ENCODE measurements at regions not wholly inside any gene's neighbourhood (a gene's known extent, or its start where the extent isn't known, plus 50 kb on each side); places are given as distances from the start of the nearest gene placed in this dataset.
"Not testable (repeated sequence)": the region's sequence is repeated elsewhere in the genome, so short reads cannot be mapped to it uniquely, and the experiment has no call there.

- no peak for DNase-seq
Observed at GRCh38 chrX:9349572-9350494, 115.0 kb upstream of the TBL1X start.

DNA sequence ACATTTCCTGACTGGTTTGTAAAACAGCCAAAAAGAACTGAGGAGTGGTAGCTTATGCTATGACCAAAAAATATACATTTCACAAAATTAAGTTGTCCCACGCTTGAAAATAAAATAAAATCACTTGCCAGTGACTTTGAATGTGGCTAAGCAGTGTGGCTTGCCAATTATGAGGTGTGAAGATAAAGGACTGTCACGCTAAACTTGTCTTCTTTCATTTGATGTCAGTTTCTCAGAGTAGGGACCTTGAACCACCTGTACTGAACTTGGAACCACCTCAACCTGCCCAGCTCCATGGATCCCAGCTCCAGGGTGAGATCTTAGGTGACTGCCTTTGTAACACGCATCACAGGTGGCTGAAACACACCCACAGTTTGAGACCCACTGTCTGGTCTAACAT is 113.7 kb upstream of the TBL1X start:
- DNase-seq, result no peak

DNA sequence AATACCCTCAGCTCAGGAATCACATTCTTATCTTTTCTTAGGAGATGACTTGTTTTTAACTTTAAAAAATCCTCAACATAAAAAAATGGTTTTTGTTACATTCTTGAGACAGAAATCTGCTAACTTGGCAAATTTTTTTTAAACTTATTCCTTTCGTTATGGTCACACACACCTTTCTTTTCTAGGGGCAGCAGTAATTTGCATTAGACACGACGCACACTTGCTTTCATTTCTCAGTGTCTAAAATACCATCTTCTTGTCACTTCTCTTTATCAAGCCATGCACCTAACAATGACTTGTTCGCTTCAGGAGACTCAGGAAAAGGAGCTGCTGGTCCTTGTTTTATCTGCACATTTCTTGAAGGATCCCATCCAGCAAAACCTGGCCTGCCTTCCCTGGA is 112.6 kb upstream of the TBL1X start:
- DNase-seq, result no peak

GRCh38 chrX:9352694-9353411 is 112.0 kb upstream of the TBL1X start:
- DNase-seq, result no peak

- no peak for DNase-seq
Observed at GRCh38 chrX:9354918-9355317, 109.9 kb upstream of the TBL1X start.

DNA sequence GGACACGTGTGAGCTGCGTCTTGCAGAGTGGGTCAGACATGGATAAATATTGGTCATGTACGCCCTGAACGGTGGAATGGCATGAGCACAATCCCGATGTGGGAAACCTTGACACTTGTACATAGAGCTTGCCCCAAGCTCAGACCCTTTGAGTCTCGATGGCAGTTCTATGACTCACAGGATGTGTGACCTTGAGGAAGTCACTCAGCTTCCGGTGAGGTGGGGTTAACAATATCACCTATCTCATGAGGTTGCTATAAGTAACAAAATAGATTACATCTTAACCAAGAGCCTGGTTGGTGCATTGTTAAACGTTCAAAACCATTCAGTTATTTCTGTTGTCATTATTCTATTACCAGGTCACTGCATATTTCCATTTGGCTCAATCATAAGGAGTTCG is 109.1 kb upstream of the TBL1X start:
- DNase-seq, result no peak

DNA sequence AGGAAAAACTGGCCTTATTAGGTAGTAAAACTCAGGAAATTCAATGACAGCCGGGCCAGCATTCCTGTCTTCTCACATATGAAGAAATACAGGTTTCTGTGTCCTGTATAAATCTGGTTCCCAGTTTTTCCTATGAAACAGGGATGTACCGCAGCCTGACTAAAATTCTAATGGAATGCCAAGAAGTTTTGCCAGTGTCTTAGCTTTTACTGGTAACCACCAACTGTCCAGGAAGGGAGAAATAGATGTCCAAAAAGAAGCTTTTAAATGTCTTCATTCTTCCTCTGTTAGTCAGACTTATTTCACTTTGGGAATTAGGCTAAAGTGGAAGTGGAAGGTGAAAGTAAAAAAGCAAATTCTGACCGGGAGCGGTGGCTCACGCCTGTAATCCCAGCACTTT is 108.0 kb upstream of the TBL1X start:
- no peak for DNase-seq

DNA sequence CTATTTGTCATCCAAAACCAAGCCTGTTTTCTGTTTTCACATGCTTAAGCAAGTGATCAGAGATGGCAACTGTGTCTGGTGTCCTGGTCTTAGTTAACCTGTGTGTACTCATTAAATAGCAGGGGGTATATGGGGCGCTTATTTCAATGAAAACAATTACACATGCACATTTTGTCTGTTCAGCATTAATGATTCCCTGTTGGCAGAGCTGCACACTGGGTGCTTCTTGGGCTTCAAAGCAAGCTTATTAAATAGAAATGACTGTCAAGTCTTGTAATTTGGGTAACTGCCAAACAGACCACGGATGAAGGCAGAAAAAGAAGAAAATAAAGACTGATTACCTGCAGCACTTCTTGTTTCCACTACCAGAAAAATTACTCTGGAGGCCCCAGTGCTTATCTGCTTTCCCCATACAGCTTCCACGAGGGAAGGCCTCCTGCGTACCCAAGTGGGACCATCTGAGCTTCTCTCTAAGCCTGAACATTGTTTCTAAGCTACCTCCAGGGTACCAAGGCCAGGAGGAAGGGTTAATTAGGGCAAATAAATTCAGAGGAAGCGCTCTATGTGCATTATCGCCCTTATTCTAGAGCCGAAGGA is 107.2 kb upstream of the TBL1X start:
- DNase-seq, result no peak

- DNase-seq, result no peak
Observed at GRCh38 chrX:9362363-9362928, 102.4 kb upstream of the TBL1X start.

- DNase-seq, result no peak
Observed at GRCh38 chrX:9367421-9367820, 97.4 kb upstream of the TBL1X start.

GRCh38 chrX:9368262-9368661 is 96.6 kb upstream of the TBL1X start:
- DNase-seq, result no peak

DNA sequence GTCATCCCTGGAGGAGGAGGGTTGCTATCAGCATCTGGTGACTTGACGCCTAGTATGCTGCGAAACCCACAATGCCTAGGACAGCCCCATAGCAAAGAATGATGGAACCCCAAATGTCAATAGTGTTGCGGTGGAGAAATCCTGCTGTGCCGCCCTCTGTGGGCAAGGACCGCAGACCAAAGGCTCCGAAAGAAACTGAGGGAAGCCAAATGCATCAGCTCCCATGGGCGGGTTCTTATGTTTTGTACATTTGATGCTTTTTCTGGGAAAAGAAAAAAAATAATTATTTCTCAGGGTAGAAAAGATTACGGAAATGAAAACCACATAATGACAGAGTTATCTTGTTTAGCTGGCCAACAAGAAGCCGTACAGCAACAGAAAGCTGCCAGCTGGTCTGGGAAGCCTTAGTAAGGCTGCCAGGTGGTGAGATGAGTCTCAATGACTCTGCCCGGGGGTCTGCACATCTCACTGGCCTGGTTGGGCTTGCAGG is 95.0 kb upstream of the TBL1X start:
- no peak for DNase-seq

DNA sequence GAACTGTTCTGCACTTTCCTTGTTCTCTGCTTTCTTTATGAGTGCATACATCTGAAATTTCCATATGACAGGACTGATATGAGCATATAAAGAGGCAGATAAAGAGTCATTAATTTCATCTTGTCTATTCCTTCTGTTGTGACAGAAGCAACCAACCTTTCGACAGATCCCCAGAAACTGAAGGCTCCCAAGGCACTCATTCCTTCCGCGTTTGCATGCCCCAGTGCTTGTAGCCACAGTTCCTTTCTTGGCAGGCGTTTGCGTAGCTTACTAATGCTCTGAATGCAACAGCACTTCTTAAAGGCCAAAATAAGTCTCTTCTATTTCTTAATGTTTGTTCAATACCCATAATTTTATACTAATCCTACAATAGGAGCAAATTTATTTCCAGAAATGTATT is 94.0 kb upstream of the TBL1X start:
- DNase-seq, result no peak

GRCh38 chrX:9372866-9373265 is 92.0 kb upstream of the TBL1X start:
- no peak for DNase-seq

GRCh38 chrX:9373789-9374188 is 91.1 kb upstream of the TBL1X start:
- no peak for DNase-seq

DNA sequence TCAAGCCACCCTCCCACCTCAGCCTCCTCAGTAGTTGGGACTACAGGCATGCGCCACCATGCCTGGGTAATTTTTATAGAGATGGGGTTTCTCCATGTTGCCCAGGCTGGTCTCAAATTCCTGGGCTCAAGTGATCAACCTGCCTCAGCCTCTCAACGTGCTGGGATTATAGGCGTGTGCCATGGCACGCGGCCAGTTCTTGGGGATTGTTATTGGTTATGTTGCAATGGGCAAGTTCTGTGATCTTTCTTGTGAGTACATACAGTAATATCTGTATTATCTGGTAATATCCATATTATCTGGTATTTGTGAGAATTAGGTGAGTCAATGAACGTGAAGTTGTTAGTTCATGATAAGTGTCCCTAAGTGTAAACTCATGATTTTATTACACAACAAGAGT is 90.3 kb upstream of the TBL1X start:
- no peak for DNase-seq

DNA sequence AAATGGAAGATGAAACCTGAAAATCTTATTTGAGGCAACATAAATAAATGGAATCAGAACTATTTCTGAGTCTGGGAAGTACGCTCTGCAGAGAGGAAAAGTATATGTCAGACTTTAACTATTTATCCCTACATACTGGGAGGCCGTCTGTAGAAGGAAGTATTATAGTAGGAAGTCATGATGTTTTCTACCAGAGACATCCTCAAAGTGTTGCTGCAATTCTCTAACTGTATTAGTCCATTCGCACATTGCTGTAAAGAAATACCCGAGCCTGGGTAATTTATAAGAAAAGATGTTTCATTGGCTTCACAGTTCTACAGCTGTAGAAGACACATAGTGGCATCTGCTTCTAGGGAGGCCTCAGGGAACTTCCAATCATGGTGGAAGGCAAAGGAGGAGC is 88.7 kb upstream of the TBL1X start:
- DNase-seq, result no peak

DNA sequence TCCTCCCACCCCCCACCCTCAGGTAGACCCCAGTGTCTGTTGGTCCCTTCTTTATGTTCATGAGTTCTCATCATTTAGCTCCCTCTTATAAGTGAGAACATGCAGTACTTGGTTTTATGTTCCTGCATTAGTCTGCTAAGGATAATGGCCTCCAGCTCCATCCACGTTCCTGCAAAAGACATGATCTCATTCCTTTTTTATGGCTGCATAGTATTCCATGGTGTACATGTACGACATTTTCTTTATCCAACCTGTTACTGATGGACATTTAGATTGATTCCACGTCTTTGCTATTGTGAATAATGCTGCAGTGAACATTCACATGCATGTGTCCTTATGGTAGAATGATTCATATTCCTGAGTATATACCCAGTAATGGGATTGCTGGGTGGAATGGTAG is 87.6 kb upstream of the TBL1X start:
- not testable (repeated sequence) for DNase-seq

- no peak for DNase-seq
Observed at GRCh38 chrX:9378980-9379696, 85.7 kb upstream of the TBL1X start.

- DNase-seq, result no peak
Observed at GRCh38 chrX:9379697-9380551, 84.9 kb upstream of the TBL1X start.

- no peak for DNase-seq
Observed at GRCh38 chrX:9383655-9384054, 81.2 kb upstream of the TBL1X start.

- DNase-seq, result no peak
Observed at GRCh38 chrX:9388450-9388849, 76.4 kb upstream of the TBL1X start.
